ENCODE measurements at regions not wholly inside any gene's neighbourhood (a gene's known extent, or its start where the extent isn't known, plus 50 kb on each side); places are given as distances from the start of the nearest gene placed in this dataset.

DNA sequence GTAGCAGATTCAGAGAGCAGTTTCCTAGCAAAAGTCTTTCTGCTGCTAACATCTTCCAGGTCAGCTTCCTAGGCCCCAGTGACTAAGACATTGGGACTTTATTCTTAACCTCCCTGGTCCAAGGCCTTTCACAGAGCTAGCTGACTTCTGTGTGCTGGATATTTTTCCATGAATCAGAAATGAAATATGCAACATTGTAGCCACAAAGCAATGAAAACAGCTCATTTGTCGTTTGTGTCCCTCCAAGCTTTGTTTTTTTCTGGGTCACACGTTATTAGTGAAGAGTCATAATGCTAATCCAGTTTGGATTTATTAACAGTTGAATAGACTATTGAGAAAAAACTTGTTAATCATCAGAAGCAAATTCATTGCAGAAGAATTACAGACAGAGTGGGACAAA lies 82.4 kb downstream of the ARF6 start:
- TF ChIP-seq POLR2AphosphoS5 (IDR thresholded peaks at IDR 0.05; ENCODE audit: low read depth) (no peak), CTCF (conservative IDR thresholded peaks at IDR 0.05; ENCODE audit: low read depth in 2 of 2) (no peak), ZNF331 (CRISPR knock-in tag; IDR thresholded peaks at IDR 0.05; ENCODE audit: low read depth) (no peak), EZH2 (IDR thresholded peaks at IDR 0.05; ENCODE audit: low read depth, unreplicated experiment) (no peak), EZH2phosphoT487 (IDR thresholded peaks at IDR 0.05; ENCODE audit: unreplicated experiment) (no peak)
- TF ChIP-seq, protein P1, sequence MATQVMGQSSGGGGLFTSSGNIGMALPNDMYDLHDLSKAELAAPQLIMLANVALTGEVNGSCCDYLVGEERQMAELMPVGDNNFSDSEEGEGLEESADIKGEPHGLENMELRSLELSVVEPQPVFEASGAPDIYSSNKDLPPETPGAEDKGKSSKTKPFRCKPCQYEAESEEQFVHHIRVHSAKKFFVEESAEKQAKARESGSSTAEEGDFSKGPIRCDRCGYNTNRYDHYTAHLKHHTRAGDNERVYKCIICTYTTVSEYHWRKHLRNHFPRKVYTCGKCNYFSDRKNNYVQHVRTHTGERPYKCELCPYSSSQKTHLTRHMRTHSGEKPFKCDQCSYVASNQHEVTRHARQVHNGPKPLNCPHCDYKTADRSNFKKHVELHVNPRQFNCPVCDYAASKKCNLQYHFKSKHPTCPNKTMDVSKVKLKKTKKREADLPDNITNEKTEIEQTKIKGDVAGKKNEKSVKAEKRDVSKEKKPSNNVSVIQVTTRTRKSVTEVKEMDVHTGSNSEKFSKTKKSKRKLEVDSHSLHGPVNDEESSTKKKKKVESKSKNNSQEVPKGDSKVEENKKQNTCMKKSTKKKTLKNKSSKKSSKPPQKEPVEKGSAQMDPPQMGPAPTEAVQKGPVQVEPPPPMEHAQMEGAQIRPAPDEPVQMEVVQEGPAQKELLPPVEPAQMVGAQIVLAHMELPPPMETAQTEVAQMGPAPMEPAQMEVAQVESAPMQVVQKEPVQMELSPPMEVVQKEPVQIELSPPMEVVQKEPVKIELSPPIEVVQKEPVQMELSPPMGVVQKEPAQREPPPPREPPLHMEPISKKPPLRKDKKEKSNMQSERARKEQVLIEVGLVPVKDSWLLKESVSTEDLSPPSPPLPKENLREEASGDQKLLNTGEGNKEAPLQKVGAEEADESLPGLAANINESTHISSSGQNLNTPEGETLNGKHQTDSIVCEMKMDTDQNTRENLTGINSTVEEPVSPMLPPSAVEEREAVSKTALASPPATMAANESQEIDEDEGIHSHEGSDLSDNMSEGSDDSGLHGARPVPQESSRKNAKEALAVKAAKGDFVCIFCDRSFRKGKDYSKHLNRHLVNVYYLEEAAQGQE (IDR thresholded peaks at IDR 0.05; ENCODE audit: unreplicated experiment) = no peak
- TF ChIP-seq, protein P2, sequence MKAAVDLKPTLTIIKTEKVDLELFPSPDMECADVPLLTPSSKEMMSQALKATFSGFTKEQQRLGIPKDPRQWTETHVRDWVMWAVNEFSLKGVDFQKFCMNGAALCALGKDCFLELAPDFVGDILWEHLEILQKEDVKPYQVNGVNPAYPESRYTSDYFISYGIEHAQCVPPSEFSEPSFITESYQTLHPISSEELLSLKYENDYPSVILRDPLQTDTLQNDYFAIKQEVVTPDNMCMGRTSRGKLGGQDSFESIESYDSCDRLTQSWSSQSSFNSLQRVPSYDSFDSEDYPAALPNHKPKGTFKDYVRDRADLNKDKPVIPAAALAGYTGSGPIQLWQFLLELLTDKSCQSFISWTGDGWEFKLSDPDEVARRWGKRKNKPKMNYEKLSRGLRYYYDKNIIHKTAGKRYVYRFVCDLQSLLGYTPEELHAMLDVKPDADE (IDR thresholded peaks at IDR 0.05) = no peak

Measured in GM23338 (cell line).